GM21737 (cell line): ENCODE measurements at regions not wholly inside any gene's neighbourhood (a gene's known extent, or its start where the extent isn't known, plus 50 kb on each side); places are given as distances from the start of the nearest gene placed in this dataset.
"Not testable (repeated sequence)": the region's sequence is repeated elsewhere in the genome, so short reads cannot be mapped to it uniquely, and the experiment has no call there.

ENCODE experiments used
- ATAC-seq: cut with Tn5 transposase; IDR thresholded peaks from one replicate; pipeline ENCODE4 v1.9.1; 2021; ENCODE audit warnings: mild to moderate bottlenecking, moderate library complexity; ENCODE audit not compliant: unreplicated experiment

DNA sequence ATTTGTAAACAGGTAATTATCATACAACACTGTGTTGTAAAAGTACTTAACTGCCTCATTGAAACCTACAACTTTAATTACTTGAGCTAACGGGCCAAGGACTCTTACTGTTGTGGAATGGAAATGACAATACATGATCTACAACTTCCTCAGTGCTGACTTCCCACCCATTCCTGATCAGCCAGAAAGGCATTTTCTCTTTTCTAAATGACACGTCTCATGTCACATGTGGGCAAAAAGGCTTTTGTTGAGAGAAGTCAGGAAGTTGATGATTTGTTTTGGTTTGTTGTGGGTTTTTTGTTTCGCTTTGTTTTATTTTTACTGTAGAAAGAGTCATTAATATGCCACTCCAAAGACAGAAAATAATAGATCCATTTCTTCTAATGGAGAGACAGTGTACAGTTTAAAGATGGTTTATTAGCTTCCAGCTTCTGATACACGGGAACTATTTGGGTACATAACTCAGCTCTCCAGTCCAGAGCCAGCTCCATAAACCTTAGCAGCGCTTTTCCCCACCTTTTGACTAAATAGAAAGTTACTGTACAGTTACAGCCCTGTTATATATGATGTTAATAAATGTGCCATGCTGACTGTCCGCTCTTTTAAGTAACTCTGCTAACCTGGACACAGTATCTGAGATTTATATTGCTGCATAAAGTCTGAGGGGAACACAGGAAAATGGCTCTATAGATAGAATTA lies 509.4 kb upstream of the API5 start:
- no peak for ATAC-seq

DNA sequence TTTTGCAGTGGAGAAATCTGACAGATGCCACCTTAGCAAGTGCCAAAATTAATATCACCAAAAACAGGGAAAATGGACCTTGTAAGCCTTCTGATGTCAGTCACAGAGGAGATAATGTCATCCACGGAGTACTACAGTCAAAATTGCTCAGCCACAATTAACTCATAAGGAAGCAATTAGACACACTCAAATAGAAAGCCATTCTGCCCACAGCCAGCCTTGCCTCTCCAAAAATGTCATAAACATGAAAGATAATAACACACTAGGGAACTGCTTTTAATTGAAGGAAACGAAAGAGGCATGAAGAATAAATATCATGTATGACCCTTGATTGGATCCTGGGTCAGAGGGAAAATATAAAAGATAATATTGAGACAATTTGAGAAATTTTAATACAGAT lies 505.6 kb upstream of the API5 start:
- no peak for ATAC-seq

DNA sequence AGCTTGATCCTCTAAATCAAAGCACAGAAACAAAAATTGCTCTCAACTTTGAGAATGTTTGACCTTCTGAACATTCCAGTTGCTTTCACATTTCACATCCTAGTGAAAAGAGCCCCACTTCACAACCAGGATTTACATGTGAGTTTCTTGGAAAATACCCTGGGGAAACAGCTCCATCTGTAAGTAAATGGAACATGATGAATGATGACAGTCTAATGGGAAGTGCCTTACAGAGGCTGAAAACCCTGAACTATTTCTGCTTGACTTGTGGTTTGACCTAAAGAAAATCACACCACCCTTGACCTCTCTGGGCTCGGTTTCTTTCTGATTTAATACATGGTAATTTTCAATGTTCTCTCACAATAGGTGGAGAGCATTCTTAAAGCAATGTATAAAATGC lies 499.4 kb upstream of the API5 start:
- no peak for ATAC-seq

DNA sequence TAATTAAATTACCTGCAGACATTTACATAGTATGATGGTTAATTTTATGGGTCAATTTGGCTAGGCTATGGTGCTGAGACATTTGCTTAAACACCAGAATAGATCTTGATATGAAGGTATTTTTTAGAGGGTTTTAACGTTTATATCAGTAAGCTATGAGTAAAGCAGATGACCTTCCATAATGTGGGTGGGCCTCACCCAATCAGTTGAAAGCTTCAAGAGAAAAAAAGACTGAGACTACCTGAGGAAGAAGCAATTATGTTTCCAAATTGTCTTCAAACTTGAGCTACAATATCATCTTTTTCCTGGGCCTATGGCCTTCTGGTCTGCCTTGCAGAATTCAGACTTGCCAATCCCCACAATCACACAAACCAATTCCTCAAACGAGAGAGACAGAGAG lies 498.8 kb upstream of the API5 start:
- ATAC-seq, result no peak

DNA sequence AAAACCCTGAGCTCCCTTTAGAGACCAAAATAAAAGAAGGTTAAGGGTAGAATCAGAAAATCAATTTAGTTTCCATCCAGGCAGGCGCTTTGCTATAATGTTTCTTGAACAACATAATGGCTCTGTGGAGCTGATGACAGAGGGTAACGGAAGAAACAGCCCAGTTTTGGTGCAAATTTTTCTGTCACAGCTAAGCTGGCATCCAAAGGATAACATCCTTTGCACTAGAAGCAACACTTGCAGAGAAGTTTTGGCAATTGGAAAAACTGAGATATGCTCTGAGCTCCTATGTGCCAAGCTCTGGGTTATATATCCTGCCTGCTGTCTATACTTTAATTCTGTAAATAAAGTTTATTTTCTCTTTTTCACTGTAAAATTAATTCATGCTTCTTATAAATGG lies 495.3 kb upstream of the API5 start:
- no peak for ATAC-seq

DNA sequence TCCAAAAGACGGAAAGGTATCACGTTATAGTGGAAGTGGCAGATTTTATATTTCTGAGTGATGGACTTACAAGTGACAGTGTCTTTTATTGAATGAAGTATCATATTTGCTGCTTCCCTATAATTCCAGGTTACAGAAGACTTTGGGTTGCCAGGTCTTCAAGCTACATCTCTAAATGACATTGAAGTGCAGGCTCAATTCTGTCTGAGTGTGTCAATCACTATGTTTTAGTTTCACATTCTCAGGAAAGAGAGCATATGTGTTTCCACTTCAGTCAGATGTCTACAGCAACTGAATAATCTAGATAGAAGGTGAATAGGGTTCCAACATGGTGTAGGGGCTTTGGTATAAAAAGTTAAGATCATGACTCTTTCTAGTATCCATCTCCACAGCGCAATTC lies 492.7 kb upstream of the API5 start:
- ATAC-seq, result no peak

DNA sequence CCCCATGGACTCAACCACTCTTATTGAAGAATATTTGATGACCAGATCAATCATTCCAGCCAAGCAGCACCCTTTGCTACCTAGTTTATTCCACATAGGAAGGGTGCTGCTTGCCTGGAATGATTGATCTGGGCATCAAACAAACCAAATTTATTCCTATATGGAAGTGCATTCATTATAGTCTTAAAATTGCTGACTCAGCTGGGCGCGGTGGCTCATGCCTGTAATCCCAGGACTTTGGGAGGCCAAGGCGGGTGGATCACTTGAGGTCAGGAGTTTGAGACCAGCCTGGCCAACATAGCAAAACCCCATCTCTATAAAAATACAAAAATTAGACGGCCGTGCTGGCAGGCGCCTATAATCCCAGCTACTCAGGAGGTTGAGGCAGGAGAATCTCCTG lies 489.6 kb upstream of the API5 start:
- ATAC-seq, result not testable (repeated sequence)

DNA sequence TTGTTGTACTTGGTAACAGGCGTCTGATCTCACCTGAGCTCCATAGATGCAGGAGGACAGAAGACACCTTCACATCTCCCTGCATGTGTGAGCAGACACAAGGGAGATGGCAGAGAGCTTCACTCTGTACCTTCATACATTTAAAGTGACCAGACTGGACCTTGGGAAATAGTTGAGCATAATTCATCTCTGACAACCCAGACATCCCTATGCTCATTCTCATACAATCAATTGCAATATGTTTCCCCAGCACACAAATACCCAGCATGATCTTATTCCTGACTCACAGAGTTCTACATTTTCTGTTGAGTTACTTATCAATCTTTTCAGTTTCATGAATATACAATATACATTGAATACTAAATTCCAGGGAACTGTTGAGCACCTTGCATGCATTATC lies 488.2 kb upstream of the API5 start:
- no peak for ATAC-seq

DNA sequence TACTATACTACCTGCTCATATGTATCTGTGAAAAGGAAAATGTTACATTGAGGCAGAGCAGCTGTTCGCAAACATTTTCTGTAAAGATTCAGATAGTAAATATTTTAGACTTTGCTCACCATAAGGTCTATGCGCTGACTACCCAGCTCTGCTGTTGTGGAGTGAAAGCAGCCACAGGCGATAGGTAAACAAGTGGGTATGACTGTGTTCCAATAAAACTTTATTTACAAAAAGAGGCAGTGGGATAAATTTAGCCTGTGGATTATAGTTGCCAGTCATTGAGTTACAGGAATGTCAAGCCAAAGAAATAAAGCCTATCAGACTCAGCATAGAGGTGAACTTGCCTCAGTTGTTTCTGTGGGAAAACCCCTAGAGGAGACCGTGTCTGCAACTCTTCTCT lies 487.7 kb upstream of the API5 start:
- no peak for ATAC-seq

DNA sequence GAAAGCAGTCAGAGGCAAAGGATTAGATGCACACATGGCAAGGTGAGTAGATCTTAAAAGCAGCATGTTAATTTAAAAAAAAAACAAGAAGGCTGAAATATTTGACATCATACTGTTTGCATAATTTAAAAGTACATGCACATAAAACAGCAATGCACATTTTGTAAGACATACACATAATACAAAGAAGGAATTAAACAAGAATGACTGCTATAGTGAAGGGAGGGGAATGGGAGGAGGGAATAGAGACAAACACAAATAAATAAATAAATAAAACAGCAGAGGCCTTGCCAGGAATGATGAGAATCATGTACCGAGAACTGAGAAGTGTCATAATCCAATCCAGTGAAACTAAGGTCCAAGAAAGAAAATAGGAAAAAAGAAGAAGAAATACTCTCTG lies 486.2 kb upstream of the API5 start:
- no peak for ATAC-seq

DNA sequence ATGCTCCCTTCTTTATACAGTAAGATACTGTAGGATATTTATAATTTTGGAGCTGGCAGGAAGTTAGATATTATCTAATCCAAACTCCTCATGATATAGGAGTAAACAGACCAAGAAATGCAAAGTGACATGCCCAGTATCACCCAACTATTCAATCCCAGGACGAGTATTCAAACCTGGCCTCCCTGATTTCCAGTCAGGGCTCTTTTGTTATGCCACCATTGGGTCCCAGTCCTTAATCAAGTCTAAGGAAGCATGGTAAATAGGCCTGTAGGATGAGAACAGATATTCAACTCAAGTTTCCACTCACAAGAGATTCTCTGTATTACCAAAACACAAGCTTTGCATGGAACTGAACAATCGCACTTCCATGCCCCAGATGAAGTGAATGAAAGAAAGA lies 484.0 kb upstream of the API5 start:
- no peak for ATAC-seq

DNA sequence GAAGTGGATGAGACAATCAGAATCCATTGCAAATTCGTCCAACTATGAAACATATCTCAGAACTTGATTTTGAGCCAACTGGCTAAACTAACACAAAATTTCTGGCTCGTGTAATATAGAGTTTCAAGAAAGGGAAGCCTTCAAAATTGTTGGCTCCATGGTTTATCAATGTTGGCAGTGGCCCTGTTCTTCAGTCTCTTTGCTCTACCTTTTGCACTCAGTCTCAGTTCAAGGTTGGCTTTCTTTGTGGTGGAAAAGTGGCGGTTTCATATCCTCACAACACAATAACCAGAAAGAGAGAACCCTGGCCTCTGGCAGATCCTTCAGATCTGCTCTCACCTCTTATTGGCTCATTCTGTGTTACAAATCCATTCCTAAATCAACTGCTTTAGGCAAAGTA lies 473.8 kb upstream of the API5 start:
- no peak for ATAC-seq

DNA sequence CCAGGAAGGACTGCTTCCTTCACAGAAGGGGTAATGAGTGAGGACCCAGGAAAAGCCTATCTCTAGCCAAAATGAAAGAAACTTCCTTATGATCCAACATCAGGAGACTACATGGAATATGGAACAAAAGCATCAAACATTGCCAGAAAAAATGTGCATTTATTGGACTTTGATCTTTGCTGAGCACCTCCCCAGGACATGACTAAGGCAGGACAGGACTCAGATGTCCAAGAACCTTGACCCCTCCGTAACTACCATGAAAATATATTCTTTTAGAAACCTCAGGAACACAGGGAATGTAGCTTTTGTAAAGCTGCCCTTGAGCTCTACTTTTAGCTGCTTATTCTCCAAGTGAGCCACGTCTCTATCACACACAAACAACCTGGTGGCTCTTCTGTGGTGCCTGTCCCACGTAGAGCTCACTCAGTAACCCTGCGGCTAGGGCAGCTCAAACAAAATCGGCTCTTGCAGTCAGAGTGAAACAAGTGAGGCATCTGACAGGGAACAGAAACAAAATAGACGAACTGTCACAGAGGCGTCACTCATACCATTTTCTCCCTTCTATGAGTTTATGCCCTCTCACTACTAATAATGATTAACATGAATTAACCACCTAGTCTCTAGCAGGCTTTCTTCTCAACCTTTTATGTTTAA lies 471.5 kb upstream of the API5 start:
- ATAC-seq, result no peak

DNA sequence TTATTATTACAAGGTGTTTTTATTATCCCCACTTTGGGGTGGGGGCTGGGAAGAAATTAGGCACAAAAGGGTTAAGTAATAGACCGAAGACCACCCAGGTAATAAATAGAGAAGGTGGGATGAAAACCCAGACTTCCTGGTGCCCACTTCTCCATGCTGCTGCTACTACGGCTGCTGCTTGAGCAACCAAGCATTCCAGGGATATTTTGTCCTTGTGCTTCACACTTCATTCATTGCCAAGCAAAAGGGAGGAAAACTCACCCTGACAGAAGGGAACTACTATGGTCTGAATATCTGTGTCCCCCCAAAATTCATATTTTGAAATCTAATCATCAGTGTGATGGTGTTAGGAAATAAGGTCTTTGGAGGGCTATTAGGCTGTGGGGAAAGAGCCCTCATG lies 470.9 kb upstream of the API5 start:
- no peak for ATAC-seq

DNA sequence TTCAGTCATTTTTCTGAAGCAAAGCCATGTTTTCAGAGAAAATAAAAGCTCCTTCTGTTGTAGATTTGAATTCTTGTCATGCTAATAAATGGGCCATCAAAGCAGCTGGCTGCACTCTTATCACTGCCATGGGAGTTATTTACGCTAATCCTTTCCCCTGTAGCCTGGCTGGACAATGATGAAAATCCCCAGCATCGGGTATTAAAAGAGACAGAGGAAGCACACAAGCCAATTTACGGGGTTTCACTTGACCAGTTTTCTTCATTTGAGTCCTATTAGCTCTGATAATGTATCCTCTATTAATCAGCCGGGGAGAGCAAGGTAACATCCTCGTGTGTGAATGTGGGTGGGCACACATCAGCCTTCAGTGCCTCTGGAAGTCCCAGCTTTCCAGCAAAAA lies 470.2 kb upstream of the API5 start:
- no peak for ATAC-seq

DNA sequence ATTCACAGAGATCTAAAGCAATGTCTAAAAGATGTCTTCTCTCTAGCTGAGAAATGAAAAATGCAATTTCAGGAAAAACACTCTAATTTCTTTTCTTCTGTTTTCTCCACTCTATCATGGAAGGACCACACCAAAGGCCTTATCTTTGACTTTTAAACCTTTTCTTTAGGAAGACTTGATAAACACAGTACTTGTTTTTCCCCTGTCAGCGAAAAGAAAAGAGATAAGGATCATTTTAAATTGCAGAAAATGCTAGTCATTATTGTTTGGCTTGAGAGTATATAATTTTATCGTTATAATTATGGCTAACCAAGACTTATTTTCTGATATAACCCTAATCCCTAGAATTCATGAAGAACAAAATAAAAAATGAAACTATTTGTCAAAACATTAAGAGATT lies 462.4 kb upstream of the API5 start:
- no peak for ATAC-seq

DNA sequence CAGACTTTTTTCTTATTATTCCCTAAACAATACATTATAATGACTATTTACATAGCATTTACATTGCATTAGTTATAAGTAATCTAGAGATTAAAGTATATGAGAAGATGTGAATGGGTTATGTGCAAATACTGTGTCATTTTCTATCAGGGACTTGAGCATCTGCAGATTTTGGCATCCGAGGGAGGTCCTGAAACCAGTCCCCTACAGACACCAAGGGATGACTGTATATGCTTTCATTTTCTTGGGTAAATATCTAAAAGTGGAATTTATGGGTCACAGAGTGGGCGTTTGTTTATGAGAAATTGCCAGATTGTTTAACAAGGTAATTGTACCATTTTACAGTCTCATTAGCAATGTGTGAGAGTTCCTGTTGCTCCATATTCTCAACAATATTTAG lies 454.5 kb upstream of the API5 start:
- no peak for ATAC-seq

DNA sequence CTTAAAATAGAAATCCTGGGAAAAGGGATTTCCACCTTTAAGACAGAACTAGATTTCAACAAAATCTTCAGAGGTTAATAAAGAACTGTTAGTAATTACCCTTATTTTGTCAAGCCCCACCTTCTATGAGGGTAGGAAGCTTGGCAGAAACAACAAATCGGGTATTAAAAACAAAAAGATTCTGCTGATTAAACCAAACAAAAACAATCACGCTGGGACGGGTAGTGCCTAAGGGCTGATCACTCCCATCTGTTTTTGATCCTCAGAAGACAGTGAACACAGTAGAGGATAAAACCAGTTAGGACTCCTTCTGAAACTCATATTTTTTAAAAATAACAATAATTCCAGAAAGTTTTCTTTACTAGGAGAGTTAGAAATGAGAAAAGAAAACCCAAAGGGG lies 441.3 kb upstream of the API5 start:
- no peak for ATAC-seq

DNA sequence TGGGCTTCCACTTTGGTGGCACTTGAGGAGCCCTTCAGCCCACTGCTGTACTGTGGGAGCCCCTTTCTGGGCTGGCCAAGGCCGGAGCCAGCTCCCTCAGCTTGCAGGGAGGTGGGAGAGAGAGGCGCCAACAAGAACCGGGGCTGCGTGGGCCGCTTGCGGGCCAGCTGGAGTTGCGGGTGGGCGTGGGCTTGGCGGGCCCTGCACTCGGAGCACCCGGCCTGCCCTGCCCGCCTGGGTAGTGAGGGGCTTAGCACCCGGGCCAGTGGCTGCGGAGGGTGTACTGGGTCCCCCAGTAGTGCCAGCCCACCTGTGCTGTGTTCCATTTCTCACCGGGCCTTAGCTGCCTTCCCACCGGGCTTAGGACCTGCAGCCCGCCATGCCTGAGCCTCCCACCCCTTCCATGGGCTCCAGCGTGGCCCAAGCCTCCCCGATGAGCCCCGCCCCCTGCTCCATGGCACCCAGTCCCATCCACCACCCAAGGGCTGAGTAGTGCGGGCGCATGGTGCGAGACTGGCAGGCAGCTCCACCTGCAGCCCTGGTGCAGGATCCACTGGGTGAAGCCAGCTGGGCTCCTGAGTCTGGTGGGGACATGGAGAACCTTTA lies 437.9 kb upstream of the API5 start:
- ATAC-seq, result not testable (repeated sequence)

DNA sequence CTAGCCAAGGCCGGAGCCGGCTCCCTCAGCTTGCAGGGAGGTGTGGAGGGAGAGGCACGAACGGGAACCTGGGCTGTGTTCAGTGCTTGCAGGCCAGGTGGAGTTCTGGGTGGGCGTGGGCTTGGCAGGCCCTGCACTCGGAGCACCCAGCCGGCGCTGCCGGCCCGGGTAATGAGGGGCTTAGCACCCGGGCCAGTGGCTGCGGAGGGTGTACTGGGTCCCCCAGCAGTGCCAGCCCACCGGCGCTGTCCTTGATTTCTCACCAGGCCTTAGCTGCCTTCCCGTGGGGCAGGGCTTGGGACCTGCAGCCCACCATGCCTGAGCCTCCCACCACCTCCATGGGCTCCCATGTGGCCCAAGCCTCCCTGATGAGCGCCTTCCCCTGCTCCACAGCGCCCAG lies 430.5 kb upstream of the API5 start:
- ATAC-seq, result not testable (repeated sequence)

DNA sequence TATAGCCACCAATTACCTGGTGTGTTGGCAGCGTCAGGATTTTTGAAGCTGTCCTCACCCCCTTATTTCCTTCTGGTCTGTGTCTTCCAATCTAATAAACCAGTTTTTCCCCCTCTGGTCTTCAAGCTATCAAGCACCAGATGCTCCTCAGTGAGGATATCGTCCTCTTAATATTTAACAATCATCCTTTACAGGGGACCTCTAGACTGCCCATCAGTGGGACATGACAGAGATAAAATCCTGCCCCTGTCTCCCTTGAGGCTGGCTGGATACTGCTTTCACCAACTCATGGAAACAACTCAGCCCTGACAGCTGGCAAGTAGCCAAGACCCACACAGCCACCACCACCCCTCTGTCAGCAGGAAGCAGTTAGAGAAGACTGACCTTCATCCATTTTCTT lies 421.0 kb upstream of the API5 start:
- ATAC-seq, result no peak

DNA sequence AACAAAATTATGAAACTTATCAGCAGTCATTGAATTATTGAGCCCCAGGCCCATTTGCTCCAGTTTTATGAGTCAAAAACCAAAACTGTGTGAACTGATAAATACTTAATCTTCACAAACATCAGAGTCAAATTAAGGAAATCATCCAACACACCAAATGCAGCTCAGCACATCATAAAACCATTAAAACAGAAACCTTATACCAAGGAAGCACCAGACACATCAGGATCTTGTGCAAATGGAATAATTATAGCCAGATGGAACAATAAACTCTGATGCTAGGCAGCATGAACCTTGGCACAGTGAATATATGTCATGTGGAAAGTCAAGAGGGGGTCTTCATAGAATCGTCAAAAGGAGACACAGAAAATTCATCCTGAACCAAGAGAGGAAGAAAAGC lies 410.7 kb upstream of the API5 start:
- ATAC-seq, result no peak

DNA sequence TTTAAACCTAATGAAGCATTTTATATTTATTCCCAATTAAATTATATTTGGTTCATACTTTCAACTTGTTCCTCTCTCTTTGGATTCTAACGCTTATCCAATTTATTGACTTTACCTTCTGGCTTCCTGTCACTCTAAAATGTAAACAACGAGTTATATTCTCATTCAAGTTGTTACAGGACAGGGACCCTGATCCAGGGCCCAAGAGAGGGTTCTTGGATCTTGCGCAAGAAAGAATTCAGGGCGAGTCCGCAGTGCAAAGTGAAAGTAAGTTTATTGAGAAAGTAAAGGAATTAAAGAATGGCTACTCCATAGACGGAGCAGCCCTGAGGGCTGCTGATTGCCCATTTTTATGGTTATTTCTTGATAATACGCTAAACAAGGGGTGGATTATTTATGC lies 405.6 kb upstream of the API5 start:
- ATAC-seq, result no peak
